H9 (cell line): ENCODE measurements at regions not wholly inside any gene's neighbourhood (a gene's known extent, or its start where the extent isn't known, plus 50 kb on each side); places are given as distances from the start of the nearest gene placed in this dataset.

ENCODE experiments used
- DNase-seq: peaks from one replicate; pipeline ENCODE4 v3.0.0-alpha.2; 2017
- H2AFZ ChIP-seq: one replicate; pipeline ENCODE4 v1.6.1; 2013; ENCODE audit warnings: mild to moderate bottlenecking, low read length, control low read depth, moderate library complexity
- H2AK5ac ChIP-seq: 2 replicates; pipeline ENCODE4 v1.6.1; 2013; ENCODE audit warnings: low read length, control low read depth, mixed read lengths; ENCODE audit not compliant: insufficient read length
- H2BK120ac ChIP-seq: one replicate; pipeline ENCODE4 v1.6.1; 2013; ENCODE audit warnings: low read depth, mild to moderate bottlenecking, low read length, control low read depth, inconsistent platforms; ENCODE audit not compliant: poor library complexity, severe bottlenecking
- H2BK12ac ChIP-seq: 2 replicates; pipeline ENCODE4 v1.6.1; 2013; ENCODE audit warnings: low read length, control low read depth, mixed read lengths, low read depth; ENCODE audit not compliant: insufficient read length
- H2BK15ac ChIP-seq: 2 replicates; pipeline ENCODE4 v1.6.1; 2013; ENCODE audit warnings: low read depth, low read length, control low read depth
- H2BK20ac ChIP-seq: one replicate; pipeline ENCODE4 v1.6.1; 2013; ENCODE audit warnings: low read depth, mild to moderate bottlenecking, low read length, control low read depth, inconsistent platforms; ENCODE audit not compliant: poor library complexity, severe bottlenecking
- H2BK5ac ChIP-seq: 2 replicates; pipeline ENCODE4 v1.6.1; 2013; ENCODE audit warnings: low read length, control low read depth, mixed read lengths; ENCODE audit not compliant: insufficient read length
- H3K14ac ChIP-seq: 2 replicates; pipeline ENCODE4 v1.6.1; 2013; ENCODE audit warnings: low read length, control low read depth; ENCODE audit not compliant: insufficient read depth
- H3K18ac ChIP-seq: 2 replicates; pipeline ENCODE4 v1.6.1; 2013; ENCODE audit warnings: low read depth, mild to moderate bottlenecking, mixed read lengths, low read length, control low read depth; ENCODE audit not compliant: insufficient read length
- H3K23ac ChIP-seq: 2 replicates; pipeline ENCODE4 v1.6.1; 2013; ENCODE audit warnings: low read length, control low read depth, mixed read lengths, low read depth; ENCODE audit not compliant: insufficient read length
- H3K23me2 ChIP-seq: 2 replicates; pipeline ENCODE4 v1.6.1; 2013; ENCODE audit warnings: low read depth, mild to moderate bottlenecking, mixed read lengths, low read length, control low read depth; ENCODE audit not compliant: insufficient read length, poor library complexity, severe bottlenecking
- H3K27ac ChIP-seq: 2 replicates; pipeline ENCODE4 v1.5.1; 2013; ENCODE audit warnings: low read length, control low read depth, mixed read lengths, low read depth; ENCODE audit not compliant: insufficient read length
- H3K27me3 ChIP-seq: 2 replicates; pipeline ENCODE4 v1.6.1; 2013; ENCODE audit warnings: low read length, control low read depth, inconsistent platforms; ENCODE audit not compliant: insufficient read depth
- H3K4ac ChIP-seq: 2 replicates; pipeline ENCODE4 v1.6.1; 2013; ENCODE audit warnings: low read depth, mild to moderate bottlenecking, control low read depth, inconsistent platforms, low read length, moderate library complexity
- H3K4me1 ChIP-seq: 2 replicates; pipeline ENCODE4 v1.6.1; 2013; ENCODE audit warnings: low read length, control low read depth, inconsistent platforms; ENCODE audit not compliant: insufficient read depth
- H3K4me2 ChIP-seq: 2 replicates; pipeline ENCODE4 v1.6.1; 2013; ENCODE audit warnings: low read length, control low read depth, mixed read lengths; ENCODE audit not compliant: insufficient read length, insufficient read depth
- H3K56ac ChIP-seq: 2 replicates; pipeline ENCODE4 v1.6.1; 2013; ENCODE audit warnings: low read depth, mild to moderate bottlenecking, mixed read lengths, low read length, control low read depth; ENCODE audit not compliant: insufficient read length
- H3K79me1 ChIP-seq: 2 replicates; pipeline ENCODE4 v1.6.1; 2013; ENCODE audit warnings: low read depth, mild to moderate bottlenecking, moderate library complexity, low read length, control low read depth, inconsistent platforms; ENCODE audit not compliant: insufficient read depth, poor library complexity, severe bottlenecking
- H3K79me2 ChIP-seq: 2 replicates; pipeline ENCODE4 v1.6.1; 2013; ENCODE audit warnings: low read length, control low read depth, inconsistent platforms; ENCODE audit not compliant: insufficient read depth
- H3K9ac ChIP-seq: 2 replicates; pipeline ENCODE4 v1.6.1; 2013; ENCODE audit warnings: low read length, control low read depth, mixed read lengths; ENCODE audit not compliant: insufficient read length; ENCODE audit errors: extremely low read depth
- H3K9me3 ChIP-seq: one replicate; pipeline ENCODE4 v1.6.1; 2013; ENCODE audit warnings: low read depth, low read length, inconsistent platforms; ENCODE audit not compliant: control insufficient read depth
- H3T11ph ChIP-seq: one replicate; pipeline ENCODE4 v1.6.1; 2013; ENCODE audit warnings: mild to moderate bottlenecking, low read length, control low read depth, inconsistent platforms
- H4K20me1 ChIP-seq: one replicate; pipeline ENCODE4 v1.6.1; 2013; ENCODE audit not compliant: control insufficient read depth, insufficient read length, insufficient read depth
- H4K5ac ChIP-seq: 2 replicates; pipeline ENCODE4 v1.6.1; 2013; ENCODE audit warnings: low read depth, mild to moderate bottlenecking, mixed read lengths, low read length, control low read depth; ENCODE audit not compliant: insufficient read length
- H4K8ac ChIP-seq: replicated peaks from 2 replicates; pipeline ENCODE4 v1.6.1; 2013; ENCODE audit warnings: low read length, control low read depth, mixed read lengths, low read depth; ENCODE audit not compliant: insufficient read length
- H4K91ac ChIP-seq: 2 replicates; pipeline ENCODE4 v1.6.1; 2013; ENCODE audit warnings: low read depth, mild to moderate bottlenecking, moderate library complexity, mixed read lengths, low read length, control low read depth; ENCODE audit not compliant: insufficient read length
- H3K27ac Mint-ChIP-seq, 3 experiments: 2 replicates in 2 of 3; 3 replicates in 1 of 3; pipeline ENCODE4 v1.8.0; 2020 to 2021; ENCODE audit warnings: mixed read lengths in 3 of 3, mild to moderate bottlenecking in 1 of 3, moderate library complexity in 1 of 3
- H3K27me3 Mint-ChIP-seq: 2 replicates; pipeline ENCODE4 v1.8.0; 2021; ENCODE audit warnings: low read depth, mild to moderate bottlenecking, moderate library complexity, mixed read lengths
- H3K36me3 Mint-ChIP-seq, 3 experiments: 2 replicates in 2 of 3; 3 replicates in 1 of 3; pipeline ENCODE4 v1.8.0; 2020 to 2021; ENCODE audit warnings: low read depth in 3 of 3, mixed read lengths in 3 of 3; ENCODE audit not compliant: insufficient read depth in 1 of 3
- H3K4me1 Mint-ChIP-seq, 2 experiments: 2 replicates each; pipeline ENCODE4 v1.8.0; 2020; ENCODE audit warnings: mixed read lengths in 2 of 2
- H3K4me3 Mint-ChIP-seq, 2 experiments: 2 replicates in 1 of 2; 3 replicates in 1 of 2; pipeline ENCODE4 v1.8.0; 2020 to 2021; ENCODE audit warnings: mild to moderate bottlenecking in 2 of 2, mixed read lengths in 2 of 2, moderate library complexity in 1 of 2
- H3K9me3 Mint-ChIP-seq, 2 experiments: 2 replicates in 1 of 2; 3 replicates in 1 of 2; pipeline ENCODE4 v1.8.0; 2020; ENCODE audit warnings: mild to moderate bottlenecking in 2 of 2, mixed read lengths in 2 of 2, moderate library complexity in 1 of 2
- WGBS: extraction: QIAGEN DNeasy Blood & Tissue Kit; methylation state at CpG from one replicate; pipeline ENCODE4 v1.1.7; 2013; ENCODE audit warnings: missing lambda C conversion rate, low lambda C conversion rate, mixed read lengths; ENCODE audit not compliant: insufficient read length; ENCODE audit errors: extremely low coverage; 5-methylcytosine and 5-hydroxymethylcytosine counted together
- TF ChIP-seq, protein P1 (sequence below): fragments of 200-600 bp; sonication (generic); conservative IDR thresholded peaks from 3 replicates; pipeline ENCODE4 v1.8.0; 2021; ENCODE audit warnings: antibody characterized with exemption, mild to moderate bottlenecking

DNA sequence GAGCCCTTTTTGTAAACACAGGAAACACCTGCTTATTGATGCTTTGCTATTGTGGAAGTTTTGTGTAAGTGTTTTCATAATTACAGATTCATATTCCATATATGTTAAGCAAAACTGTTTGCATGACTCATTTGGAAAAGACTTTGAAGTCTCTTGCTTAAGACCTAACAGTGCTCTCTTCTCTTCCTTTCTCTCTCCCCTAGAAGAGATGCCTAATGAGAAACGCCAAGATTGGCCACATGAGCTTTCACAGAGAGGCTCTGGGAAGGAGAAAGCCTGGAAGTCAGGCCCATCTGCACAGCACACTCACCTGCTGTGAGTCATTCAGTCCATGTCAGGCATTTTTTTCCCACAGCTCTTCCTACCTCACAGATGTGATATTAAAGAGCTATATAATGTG lies 101.6 kb upstream of the PALMD start:
- no peak overlapping the region for H2AFZ ChIP-seq
- no peak overlapping the region for H3K9ac ChIP-seq
- H3K79me2 ChIP-seq, result no peaks in the 10 kb centered on the region
- no peaks in the 10 kb centered on the region for H3K79me1 ChIP-seq
- H3K27me3 ChIP-seq, result no peaks in the 10 kb centered on the region
- no peak overlapping the region for H2BK15ac ChIP-seq
- no peak for DNase-seq
- H3K27me3 Mint-ChIP-seq, result no peaks in the 10 kb centered on the region
- no peak overlapping the region for H3T11ph ChIP-seq
- H3K4me1 ChIP-seq, result no peaks in the 10 kb centered on the region; the same call in 1 of the 2 replicates
- no peak overlapping the region for H2AK5ac ChIP-seq
- no peak overlapping the region for H4K91ac ChIP-seq
- peak overlapping the region in 1 of 3 experiments; percentile 59; a peak in 1 of 7 replicates for H3K27ac Mint-ChIP-seq
- H3K23ac ChIP-seq, result no peak overlapping the region
- H3K23me2 ChIP-seq, result no peaks in the 10 kb centered on the region
- peaks cover 0 to 5% (median 4%) of the 10 kb centered on the region in 3 experiments; a peak in 2 of 7 replicates for H3K36me3 Mint-ChIP-seq
- H2BK5ac ChIP-seq, result no peak overlapping the region
- H4K8ac ChIP-seq, result no peak overlapping the region
- H3K4ac ChIP-seq, result no peak overlapping the region
- H2BK20ac ChIP-seq, result no peak overlapping the region
- no peak overlapping the region for H3K14ac ChIP-seq
- H4K20me1 ChIP-seq, result no peaks in the 10 kb centered on the region
- no peak overlapping the region for H3K4me3 Mint-ChIP-seq
- H3K4me1 Mint-ChIP-seq, result no peaks in the 10 kb centered on the region
- no peak overlapping the region for H4K5ac ChIP-seq
- no peak overlapping the region for H3K18ac ChIP-seq
- WGBS, result no CpG with 5 or more reads among the region's 1 CpG
- H3K9me3 Mint-ChIP-seq, result peaks cover 0 to 10% of the 10 kb centered on the region in 2 experiments; a peak in 4 of 5 replicates
- no peaks in the 10 kb centered on the region for H3K9me3 ChIP-seq
- H3K27ac ChIP-seq, result no peak overlapping the region
- H3K4me2 ChIP-seq, result no peak overlapping the region
- H3K56ac ChIP-seq, result no peak overlapping the region
- no peak overlapping the region for H2BK120ac ChIP-seq
- TF ChIP-seq, protein P1, sequence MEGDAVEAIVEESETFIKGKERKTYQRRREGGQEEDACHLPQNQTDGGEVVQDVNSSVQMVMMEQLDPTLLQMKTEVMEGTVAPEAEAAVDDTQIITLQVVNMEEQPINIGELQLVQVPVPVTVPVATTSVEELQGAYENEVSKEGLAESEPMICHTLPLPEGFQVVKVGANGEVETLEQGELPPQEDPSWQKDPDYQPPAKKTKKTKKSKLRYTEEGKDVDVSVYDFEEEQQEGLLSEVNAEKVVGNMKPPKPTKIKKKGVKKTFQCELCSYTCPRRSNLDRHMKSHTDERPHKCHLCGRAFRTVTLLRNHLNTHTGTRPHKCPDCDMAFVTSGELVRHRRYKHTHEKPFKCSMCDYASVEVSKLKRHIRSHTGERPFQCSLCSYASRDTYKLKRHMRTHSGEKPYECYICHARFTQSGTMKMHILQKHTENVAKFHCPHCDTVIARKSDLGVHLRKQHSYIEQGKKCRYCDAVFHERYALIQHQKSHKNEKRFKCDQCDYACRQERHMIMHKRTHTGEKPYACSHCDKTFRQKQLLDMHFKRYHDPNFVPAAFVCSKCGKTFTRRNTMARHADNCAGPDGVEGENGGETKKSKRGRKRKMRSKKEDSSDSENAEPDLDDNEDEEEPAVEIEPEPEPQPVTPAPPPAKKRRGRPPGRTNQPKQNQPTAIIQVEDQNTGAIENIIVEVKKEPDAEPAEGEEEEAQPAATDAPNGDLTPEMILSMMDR, result no peak
- H2BK12ac ChIP-seq, result no peak overlapping the region
